ENCODE measurements at regions not wholly inside any gene's neighbourhood (a gene's known extent, or its start where the extent isn't known, plus 50 kb on each side); places are given as distances from the start of the nearest gene placed in this dataset.
A peak's percentile ranks its signal among the peaks of the same experiment; 100 is the strongest.

DNA sequence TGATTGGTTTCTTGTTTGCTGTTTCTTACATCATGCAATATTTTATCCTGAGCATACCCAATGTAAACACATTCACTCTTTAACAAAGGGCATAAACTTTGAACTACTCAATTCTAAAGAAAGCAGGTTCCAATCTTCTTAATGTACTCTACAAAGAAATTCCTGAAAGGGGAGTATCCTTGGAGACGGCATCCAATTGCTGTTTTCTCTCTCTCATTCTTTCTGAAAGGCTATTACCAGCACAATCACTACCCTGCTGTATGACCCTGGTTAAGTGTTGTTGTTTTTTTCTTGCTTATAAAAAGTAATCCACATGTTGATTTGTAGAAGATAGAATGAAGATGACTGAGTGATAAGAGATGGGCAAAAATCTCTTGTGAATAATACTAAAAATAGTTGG lies 176.0 kb downstream of the ZNF365 start:
- H3K4me3 ChIP-seq (replicated peaks in 1 of 2; ENCODE audit: low read depth in 2 of 2, low read length in 2 of 2) = no peak overlapping the region

DNA sequence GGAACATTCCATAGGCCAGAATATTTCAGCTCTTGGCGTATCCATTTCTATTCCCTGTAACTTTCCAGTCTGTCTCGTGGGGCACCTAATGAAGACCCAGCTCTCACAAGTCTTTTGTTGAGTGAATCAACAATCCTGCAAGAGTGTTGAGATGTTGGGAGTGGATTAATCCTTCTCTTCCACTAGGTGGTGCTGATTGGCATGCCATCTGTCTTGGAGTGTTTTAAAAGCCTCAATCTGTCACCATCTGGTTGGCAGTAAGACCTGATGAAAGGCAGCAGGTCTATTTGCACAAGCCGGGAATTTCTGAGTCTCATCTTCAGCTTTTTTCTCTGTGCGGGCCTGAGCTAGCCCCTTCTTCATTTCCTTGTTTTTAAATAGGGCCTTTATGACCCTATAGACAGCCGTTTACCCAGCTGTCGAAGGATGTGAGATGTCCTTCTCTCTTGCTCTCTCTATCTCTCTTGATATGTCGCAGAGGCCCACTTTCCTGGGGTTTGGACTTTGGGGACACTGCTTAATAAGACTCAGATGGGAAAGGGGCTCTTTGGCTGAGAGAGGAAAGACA lies 180.5 kb downstream of the ZNF365 start:
- no peak overlapping the region for H3K4me3 ChIP-seq (replicated peaks in 1 of 2; ENCODE audit: low read depth in 2 of 2, low read length in 2 of 2)
- TF ChIP-seq, protein P1, sequence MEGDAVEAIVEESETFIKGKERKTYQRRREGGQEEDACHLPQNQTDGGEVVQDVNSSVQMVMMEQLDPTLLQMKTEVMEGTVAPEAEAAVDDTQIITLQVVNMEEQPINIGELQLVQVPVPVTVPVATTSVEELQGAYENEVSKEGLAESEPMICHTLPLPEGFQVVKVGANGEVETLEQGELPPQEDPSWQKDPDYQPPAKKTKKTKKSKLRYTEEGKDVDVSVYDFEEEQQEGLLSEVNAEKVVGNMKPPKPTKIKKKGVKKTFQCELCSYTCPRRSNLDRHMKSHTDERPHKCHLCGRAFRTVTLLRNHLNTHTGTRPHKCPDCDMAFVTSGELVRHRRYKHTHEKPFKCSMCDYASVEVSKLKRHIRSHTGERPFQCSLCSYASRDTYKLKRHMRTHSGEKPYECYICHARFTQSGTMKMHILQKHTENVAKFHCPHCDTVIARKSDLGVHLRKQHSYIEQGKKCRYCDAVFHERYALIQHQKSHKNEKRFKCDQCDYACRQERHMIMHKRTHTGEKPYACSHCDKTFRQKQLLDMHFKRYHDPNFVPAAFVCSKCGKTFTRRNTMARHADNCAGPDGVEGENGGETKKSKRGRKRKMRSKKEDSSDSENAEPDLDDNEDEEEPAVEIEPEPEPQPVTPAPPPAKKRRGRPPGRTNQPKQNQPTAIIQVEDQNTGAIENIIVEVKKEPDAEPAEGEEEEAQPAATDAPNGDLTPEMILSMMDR (IDR thresholded peaks at IDR 0.05; ENCODE audit: low read depth, low read length) = peak; percentile 69
- peak; percentile 67 to 82 for DNase-seq (ENCODE audit: low read depth in 2 of 2)

More for the DNA sequence above, 176.0 kb downstream of the ZNF365 start:
- no peak for DNase-seq (ENCODE audit: low read depth in 2 of 2)
- TF ChIP-seq, protein P1 (IDR thresholded peaks at IDR 0.05; ENCODE audit: low read depth, low read length) = no peak

- no peak overlapping the region for H3K4me3 ChIP-seq (replicated peaks in 1 of 2; ENCODE audit: low read depth in 2 of 2, low read length in 2 of 2)
- TF ChIP-seq, protein P1 (IDR thresholded peaks at IDR 0.05; ENCODE audit: low read depth, low read length) = no peak
- DNase-seq (ENCODE audit: low read depth in 2 of 2) = peak in 1 of 2 donors; percentile 43
These were observed 185.5 kb downstream of the ZNF365 start for GRCh38 chr10:62559481-62560200.

GRCh38 chr10:62560201-62560819 lies 186.1 kb downstream of the ZNF365 start:
- DNase-seq (ENCODE audit: low read depth in 2 of 2) = peak; percentile 56 to 90

DNA sequence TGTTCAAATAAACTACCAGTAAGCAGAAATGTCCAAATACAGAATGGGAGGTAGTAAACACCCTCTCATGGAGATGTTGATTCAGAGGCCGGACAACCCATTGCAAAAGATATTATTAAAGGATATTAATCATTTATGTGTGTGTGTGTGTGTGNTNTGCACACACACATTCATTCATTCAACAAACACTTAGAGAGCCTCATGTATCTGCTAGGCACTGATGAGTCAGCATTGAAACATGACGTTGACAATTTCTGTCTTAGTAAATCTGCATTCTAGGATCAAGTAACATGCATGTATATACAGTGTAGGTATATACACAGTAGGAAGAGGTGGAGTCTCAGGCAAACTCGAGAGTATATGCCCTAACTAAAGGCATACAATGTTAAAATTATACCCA lies 187.0 kb downstream of the ZNF365 start:
- no peak overlapping the region for H3K4me3 ChIP-seq (replicated peaks in 1 of 2; ENCODE audit: low read depth in 2 of 2, low read length in 2 of 2)
- TF ChIP-seq, protein P1 (IDR thresholded peaks at IDR 0.05; ENCODE audit: low read depth, low read length) = no peak
- DNase-seq (ENCODE audit: low read depth in 2 of 2) = peak in 1 of 2 donors; percentile 53

More at GRCh38 chr10:62560201-62560819, 186.1 kb downstream of the ZNF365 start:
- TF ChIP-seq, protein P1 (IDR thresholded peaks at IDR 0.05; ENCODE audit: low read depth, low read length) = no peak
- H3K4me3 ChIP-seq (replicated peaks in 1 of 2; ENCODE audit: low read depth in 2 of 2, low read length in 2 of 2) = no peak overlapping the region

DNA sequence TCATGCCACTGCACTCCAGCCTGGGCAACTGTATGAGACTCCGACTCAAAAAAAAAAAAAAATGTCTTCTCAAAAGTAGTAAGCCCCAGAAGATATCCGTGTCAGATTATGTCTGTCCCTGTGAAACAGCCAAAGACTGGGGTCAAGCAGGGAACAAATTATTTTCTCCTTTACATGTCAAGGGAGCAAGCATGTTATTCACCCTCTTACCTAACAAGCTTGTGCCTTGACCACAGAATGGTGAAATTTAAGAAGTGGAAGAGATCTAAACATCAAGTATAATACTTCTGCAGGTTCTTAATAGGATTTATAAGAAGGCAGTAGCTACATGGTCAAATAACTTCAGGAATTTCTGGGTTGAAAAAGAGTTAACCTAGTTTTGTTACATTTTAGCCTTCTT lies 187.9 kb downstream of the ZNF365 start:
- peak in 1 of 2 donors; percentile 22 for DNase-seq (ENCODE audit: low read depth in 2 of 2)
- H3K4me3 ChIP-seq (replicated peaks in 1 of 2; ENCODE audit: low read depth in 2 of 2, low read length in 2 of 2) = no peak overlapping the region
- TF ChIP-seq, protein P1 (IDR thresholded peaks at IDR 0.05; ENCODE audit: low read depth, low read length) = no peak
